Epithelial cell of proximal tubule (primary cell): ENCODE measurements at regions not wholly inside any gene's neighbourhood (a gene's known extent, or its start where the extent isn't known, plus 50 kb on each side); places are given as distances from the start of the nearest gene placed in this dataset.

ENCODE experiments used
- DNase-seq: peaks from one replicate; pipeline ENCODE4 v3.0.0-alpha.2; 2011; ENCODE audit warnings: low read depth
- H3K4me3 ChIP-seq: 2 replicates; pipeline ENCODE4 v1.5.1; 2011; ENCODE audit warnings: low read depth, mild to moderate bottlenecking, low read length
- TF ChIP-seq, protein P1 (sequence below): conservative IDR thresholded peaks from 2 replicates; pipeline ENCODE4 v1.5.1; 2012; ENCODE audit warnings: low read depth, mild to moderate bottlenecking, low read length

GRCh38 chr11:15590132-15590531 lies 475.4 kb downstream of the INSC start:
- TF ChIP-seq, protein P1, sequence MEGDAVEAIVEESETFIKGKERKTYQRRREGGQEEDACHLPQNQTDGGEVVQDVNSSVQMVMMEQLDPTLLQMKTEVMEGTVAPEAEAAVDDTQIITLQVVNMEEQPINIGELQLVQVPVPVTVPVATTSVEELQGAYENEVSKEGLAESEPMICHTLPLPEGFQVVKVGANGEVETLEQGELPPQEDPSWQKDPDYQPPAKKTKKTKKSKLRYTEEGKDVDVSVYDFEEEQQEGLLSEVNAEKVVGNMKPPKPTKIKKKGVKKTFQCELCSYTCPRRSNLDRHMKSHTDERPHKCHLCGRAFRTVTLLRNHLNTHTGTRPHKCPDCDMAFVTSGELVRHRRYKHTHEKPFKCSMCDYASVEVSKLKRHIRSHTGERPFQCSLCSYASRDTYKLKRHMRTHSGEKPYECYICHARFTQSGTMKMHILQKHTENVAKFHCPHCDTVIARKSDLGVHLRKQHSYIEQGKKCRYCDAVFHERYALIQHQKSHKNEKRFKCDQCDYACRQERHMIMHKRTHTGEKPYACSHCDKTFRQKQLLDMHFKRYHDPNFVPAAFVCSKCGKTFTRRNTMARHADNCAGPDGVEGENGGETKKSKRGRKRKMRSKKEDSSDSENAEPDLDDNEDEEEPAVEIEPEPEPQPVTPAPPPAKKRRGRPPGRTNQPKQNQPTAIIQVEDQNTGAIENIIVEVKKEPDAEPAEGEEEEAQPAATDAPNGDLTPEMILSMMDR: no peak
- DNase-seq: no peak
- H3K4me3 ChIP-seq: no peak overlapping the region

DNA sequence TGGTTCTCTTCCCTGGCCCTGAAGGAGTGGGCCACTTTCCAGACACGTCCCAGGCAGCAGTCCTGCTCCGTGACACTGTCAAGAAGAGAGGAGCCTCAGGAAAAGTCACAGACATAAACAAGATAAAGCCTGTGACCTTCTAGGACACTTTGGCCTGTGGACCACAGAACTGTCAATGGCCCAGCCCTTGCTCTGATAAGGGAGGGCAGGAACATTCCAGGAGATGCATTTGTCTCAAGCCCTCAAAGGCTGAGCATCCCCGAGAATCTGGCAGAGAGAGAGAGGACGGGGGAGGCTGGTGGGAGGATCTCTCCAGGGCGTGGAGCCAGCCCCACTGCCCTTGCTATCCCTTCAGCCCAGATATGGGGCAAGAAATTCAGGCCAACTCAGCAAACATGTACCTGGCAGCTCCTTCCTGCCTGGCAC lies 476.4 kb downstream of the INSC start:
- TF ChIP-seq, protein P1: no peak
- no peak overlapping the region for H3K4me3 ChIP-seq
- no peak for DNase-seq

- TF ChIP-seq, protein P1: no peak
- H3K4me3 ChIP-seq: no peak overlapping the region
- no peak for DNase-seq
These were observed 479.9 kb downstream of the INSC start for GRCh38 chr11:15594607-15595006.

GRCh38 chr11:15599376-15599775 lies 484.7 kb downstream of the INSC start:
- TF ChIP-seq, protein P1: no peak
- DNase-seq: no peak
- no peak overlapping the region for H3K4me3 ChIP-seq

GRCh38 chr11:15602047-15602446 lies 487.3 kb downstream of the INSC start:
- TF ChIP-seq, protein P1: no peak
- DNase-seq: no peak
- no peak overlapping the region for H3K4me3 ChIP-seq

GRCh38 chr11:15602785-15603567 lies 488.3 kb downstream of the INSC start:
- H3K4me3 ChIP-seq: no peak overlapping the region
- TF ChIP-seq, protein P1: no peak
- DNase-seq: no peak

DNA sequence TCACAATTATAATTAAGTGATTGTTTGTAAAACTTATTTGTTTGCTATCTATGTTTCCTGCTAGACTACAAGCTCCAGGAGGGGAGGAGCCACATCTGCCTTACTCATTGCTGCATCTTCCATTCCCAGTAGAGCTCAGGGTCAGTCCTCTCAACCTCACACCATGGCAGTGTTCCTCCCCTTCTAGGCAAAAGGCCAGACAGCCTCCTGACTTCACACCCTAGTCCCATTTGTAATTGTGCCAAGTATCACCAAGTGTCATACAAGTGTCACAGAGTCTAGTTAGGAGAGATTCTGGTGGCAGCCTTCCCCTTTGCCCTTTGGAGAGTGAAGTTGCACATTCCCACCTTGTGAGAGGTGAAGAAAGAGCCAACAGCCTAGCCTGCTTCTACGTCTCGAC lies 490.4 kb downstream of the INSC start:
- no peak for DNase-seq
- TF ChIP-seq, protein P1: no peak
- no peak overlapping the region for H3K4me3 ChIP-seq
